GM18519 (cell line): ENCODE measurements at regions not wholly inside any gene's neighbourhood (a gene's known extent, or its start where the extent isn't known, plus 50 kb on each side); places are given as distances from the start of the nearest gene placed in this dataset.
"Not testable (repeated sequence)": the region's sequence is repeated elsewhere in the genome, so short reads cannot be mapped to it uniquely, and the experiment has no call there.

Experiments
- ATAC-seq: cut with Tn5 transposase; IDR thresholded peaks from one replicate; pipeline ENCODE4 v1.9.1; 2021; ENCODE audit warnings: mild to moderate bottlenecking, moderate library complexity; ENCODE audit not compliant: unreplicated experiment, low FRiP score

DNA sequence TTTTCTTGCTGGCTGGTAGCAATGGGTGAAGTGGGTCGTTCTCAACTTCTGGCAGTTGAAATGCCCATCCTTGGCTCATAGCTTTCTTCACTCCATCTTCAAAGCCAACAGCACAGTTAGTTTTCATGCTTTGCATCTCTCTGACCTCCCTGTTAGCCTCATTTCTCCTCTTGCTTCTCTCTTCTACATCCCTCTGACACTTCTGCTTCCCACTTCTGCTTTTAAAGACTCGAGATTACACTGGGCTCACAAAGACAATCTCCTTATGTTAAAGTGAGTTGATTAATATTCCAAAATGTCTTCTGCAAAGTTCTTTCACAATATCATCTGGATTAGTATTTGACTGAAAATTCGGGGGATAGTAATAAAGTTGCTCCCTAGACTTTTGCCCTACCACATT is 684.8 kb upstream of the CCNG1 start:
- no peak for ATAC-seq

DNA sequence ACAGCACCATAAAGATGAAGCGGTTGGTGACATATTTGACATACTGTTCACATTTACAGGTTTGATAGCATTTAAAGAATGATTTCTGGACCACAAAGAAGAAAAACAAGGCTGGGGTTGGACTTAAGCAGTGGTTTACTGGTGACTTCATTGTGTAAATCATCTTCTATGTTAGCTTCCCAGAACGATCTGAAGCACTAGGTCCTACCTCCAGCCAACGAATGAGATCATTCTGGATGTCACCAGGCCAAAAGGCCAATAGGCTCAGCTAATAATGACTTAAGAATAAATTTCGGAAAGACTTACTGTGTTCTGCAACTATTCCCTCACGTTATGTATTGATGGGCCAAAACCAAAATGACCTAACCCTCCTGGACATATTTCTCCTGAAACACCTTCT is 675.3 kb upstream of the CCNG1 start:
- ATAC-seq: no peak

DNA sequence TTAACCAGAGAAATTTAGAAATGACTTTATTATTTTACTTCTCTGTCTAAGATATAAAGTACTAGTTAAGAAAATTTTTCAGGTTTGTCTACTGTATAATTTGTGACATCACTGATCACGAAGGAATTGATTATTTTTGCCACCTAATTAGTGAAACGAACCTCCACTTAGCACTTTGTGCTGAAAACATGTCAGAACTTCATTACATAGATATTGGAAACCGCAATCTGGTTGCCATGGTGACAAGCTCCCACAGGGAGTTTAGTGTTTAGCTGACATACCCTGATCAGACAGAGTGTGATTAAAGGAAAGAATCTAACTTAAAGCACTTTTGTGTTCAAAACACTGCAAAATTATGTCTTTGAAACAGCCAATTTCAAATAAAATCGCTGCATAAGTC is 668.4 kb upstream of the CCNG1 start:
- no peak for ATAC-seq

DNA sequence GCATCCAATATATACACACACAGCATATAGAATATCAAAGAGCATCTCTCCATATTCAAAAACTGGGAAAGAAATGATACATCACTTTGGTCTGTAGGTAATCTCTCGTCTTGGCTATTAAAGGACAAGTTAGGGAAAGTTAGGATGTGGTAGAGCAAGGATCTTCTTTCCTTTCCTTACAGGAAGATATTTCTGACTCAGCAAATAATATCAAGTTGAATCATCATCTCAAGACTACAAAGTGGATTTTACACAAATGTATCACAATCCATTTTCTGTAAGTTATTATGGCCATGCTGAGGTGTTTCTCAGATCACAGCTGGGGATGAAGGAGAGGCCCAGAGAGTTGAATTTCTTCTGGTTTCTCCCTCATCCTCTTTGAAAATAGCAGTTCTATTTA is 651.7 kb upstream of the CCNG1 start:
- ATAC-seq: no peak

DNA sequence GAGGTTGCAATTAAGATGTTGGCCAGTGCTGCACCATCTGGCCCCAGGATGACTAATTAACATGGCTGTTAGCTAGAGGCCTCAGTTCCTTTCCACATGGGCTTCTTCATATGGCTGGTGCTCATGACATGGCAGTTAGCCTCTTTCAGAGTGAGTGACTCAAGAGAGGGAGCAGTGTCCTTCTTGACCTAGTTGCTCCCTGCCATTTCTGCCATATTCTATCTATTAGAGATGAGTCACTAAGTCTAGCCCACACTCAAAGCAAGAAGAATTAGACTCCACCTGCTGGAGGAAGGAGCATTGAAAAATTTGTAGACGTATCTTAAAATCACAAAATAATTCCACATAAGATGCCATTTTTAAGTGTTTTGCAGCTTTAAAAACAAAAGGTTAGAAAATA is 651.2 kb upstream of the CCNG1 start:
- ATAC-seq: no peak

DNA sequence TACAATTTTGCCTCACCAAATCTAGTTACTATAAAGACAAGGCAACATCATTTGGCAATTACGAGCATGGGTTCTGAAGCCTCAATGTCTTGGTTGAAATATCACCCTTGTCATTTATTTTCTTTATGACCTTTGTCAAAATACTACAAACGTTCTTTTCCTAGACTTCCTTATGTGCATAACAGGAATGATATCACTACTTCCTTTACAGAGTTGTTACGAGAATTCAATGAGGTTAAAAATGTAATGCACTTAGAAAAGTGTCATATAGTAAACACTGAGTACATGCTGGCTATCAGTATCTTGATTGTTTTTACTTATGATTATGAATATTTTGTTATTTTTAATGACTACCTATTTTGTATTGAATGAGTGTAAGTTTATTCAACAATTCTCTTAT is 640.9 kb upstream of the CCNG1 start:
- ATAC-seq: no peak

DNA sequence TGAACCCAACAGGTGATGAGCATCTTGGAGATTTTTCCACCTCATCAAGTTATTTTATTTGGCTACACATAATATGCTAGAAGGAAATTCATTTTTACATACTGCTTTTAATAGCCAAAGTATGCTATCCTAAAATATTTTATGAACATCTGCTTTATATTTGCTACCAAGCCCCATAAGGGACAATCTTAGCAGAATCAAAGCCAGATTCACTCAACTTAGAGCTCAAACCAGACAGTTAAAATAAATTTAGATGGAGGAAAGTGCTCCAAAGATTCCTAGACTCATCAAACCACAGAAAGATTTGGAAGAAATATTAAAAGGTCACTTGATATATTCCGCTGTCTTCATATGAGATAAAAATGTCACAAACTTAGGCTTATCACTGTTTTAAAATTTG is 637.1 kb upstream of the CCNG1 start:
- no peak for ATAC-seq

DNA sequence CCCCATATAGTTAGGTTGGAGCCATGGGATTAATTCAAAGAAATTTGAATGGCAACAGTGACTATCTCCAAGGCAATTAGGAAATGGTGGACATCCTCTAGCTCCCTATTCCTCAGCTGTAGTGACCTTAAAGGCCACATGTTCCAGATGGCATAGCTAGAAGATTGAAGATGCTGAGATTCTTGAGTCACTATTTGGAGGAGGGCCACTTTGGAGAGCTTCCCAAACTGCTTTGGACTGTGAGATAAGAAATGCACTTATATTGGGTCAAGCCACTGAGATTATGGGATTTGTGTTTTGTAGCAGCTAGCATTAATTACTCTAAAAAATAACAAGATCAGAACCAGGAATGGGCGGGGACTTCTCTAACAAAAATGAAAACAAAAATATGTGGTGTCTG is 636.2 kb upstream of the CCNG1 start:
- no peak for ATAC-seq

DNA sequence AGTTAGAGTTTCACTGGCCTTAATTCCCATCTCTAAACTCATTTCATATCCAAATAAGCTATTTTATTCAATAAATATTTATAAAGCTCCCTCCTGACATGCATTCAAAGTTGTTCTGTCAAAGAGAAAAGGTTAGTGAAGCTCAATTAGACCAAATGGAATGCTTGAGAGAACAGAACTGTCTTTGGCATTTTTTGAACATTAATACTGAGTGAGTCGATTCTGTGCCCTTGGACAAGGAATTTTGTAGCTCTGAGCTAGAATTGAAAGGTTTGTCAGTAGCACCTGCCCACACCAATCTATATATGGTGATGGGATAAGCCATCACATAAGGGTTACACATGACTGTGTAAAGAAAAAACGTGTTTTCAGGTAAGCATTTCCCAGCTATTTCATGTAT is 631.2 kb upstream of the CCNG1 start:
- ATAC-seq: no peak

DNA sequence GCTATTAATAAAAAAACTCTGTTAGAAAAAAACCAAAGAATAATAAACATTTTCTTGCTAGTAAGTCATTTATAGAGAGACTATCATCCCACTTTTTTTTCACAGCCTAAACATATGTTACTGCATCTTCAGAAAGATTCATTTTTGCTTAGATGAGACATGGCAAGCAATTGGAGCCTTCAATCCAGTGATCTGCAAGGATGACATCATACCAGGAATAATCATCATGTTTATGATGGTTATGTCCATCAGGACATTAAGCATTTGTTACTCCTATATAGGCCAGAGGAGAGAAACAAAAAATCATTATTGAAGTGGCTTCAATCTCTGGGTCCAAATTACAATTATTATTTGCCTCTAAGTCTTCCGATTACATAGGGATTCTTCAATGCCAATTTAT is 626.3 kb upstream of the CCNG1 start:
- no peak for ATAC-seq

DNA sequence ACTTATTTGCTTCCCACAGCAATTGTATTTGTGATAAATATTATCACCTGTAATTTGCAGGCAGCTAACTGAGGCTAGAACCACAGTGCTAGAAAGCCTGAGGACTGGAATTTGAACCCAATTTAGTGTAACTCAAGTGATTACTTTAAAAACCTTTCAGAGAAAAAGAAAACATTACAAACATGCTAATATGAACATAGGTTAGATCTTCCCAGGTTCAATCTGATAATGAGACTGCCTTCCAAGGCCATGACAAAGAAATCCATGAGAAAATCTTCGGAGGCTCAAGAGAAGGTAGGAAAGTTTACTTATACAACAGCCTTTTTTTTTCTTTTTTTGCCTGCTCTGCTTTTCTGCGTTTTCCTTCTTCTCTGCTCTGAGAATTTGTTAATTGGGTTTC is 620.6 kb upstream of the CCNG1 start:
- ATAC-seq: no peak

DNA sequence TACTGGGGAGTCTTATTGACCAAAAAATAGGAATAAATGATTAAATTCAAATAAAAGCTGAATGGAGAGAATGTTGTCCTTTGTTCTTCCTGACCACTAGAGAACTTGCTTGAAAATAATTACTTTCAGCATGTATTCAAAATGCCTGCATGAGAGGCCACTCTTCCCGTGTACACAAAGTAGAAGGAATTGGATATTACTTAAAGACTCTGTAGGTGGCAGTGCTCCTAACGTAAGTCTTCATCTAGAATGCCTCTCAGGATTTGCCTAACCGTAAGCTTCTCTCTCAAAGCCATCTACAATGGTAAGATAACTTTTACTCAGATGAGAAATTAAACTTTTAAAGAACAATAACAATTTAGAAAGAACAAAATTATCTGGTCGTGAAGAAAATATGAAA is 620.0 kb upstream of the CCNG1 start:
- no peak for ATAC-seq

DNA sequence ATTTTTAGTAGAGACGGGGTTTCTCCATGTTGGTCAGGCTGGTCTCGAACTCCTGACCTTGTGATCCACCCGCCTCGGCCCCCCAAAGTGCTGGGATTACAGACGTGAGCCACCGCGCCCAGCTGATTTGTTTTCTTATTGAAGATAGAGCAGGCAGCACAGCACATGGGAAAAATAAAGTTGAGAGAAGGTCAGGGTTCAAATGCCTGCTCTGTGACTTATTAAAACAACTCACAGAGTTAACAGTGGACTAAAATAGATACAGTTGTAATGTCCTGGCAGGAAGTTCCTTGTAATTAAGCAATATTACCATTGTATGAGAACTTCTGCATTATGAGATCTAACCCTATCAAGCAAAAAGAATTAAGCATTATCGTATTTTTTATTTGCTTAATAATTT is 615.7 kb upstream of the CCNG1 start:
- not testable (repeated sequence) for ATAC-seq

DNA sequence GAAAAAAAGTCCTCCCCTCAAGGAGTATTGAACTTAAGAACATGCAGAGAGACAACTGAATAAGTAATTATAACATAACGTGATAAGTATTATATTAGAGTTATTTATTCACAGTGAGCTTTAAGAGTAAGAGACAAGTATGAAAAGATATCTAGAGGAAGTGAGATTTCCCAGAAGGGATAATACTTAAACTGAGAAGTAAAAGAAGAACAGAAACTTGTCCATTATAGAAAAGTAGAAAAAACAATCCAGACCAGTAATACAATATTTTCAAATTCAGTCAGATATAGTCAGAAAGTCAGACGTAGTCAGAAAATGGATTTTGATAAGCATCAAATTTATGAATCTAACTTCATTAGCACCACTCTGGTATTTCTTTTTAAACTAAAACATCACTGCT is 613.0 kb upstream of the CCNG1 start:
- ATAC-seq: peak; percentile 95

DNA sequence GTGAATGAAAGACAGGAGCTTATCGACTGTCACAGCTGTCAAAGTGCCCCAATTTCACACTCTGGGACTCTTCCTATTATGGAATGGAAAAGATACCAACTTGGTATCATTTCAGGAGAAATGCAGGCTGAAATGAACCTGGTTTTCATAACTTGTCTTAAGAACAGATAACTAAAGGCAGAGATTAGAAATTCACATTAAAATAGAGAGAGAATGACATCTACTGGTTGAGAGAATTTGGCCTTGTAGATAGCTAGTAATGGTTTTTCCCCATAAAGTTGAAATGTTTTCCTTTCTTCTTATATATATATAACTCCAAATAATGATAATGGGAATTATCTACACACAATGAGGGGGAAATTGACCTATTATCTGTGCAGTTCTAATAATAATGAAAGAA is 600.2 kb upstream of the CCNG1 start:
- ATAC-seq: no peak

DNA sequence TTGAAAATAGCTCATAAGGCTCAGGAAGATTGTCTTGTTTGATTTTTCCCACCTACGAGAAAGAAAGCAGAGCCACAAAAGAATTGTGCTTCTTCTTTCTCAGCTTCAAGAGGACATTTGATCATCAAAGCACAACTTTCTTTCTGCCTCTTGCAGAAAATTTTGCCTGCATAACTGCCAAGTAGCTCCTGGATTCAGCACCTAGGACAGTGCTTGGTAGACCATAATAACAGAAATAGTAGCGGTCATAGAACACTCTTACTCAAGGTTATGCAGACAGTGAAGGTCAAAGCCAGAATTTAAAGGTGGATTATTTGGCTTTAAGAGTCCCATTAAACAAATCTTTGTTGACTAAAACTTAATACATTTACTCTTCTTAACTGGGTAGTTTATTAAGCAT is 594.7 kb upstream of the CCNG1 start:
- no peak for ATAC-seq

DNA sequence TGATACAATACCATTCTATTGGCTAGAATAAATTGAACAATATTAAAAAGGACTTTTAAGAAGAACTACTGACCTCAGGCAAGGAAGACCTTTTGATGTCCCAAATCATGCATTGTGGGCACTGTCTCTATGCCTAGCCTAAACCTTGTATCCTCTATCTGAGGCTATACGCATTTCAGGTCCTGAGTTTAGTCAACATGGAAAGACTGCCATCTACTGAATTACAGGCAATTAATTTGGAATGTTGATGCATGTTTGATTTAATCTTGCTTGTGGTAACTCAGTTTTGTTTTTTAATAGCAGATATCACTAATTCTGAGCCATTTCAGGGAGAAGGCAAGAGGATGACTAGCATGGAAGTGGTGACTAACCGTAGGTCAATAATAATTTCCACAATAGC is 585.3 kb upstream of the CCNG1 start:
- no peak for ATAC-seq

DNA sequence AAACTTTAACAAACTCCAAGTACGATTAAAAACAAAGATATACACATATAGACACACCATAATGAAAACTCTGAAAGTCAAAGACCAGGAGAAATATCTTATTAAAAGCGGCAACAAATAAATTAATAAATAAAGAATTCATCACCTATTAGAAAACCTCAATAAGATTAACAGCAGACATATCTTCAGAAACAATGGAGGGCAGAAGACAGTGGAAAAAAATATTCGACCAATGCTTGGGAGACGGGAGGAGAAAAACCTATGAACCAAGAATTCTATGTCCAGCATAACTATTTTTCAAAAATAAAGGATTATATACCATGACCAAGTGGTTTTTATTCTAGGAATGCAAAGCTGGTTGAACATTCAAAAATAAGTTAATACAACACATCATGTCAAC is 578.6 kb upstream of the CCNG1 start:
- ATAC-seq: no peak

DNA sequence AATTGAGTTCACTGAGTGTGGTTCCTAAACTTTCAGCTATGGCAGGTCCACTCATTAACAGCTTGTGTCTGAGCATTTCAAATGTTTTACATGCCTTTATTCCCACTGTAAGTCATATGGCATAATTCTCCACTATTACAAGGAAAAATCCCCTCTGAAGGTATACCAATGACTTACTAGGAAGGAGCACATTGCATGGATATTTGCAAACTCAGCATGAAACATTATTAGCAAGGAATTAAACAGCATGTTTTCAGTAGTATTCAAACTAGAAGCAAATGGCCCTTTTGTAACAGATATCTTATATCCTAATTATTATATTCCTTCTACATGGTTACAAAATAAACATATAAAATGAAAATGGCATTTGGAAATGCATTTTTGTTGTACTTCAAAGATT is 566.4 kb upstream of the CCNG1 start:
- ATAC-seq: no peak

DNA sequence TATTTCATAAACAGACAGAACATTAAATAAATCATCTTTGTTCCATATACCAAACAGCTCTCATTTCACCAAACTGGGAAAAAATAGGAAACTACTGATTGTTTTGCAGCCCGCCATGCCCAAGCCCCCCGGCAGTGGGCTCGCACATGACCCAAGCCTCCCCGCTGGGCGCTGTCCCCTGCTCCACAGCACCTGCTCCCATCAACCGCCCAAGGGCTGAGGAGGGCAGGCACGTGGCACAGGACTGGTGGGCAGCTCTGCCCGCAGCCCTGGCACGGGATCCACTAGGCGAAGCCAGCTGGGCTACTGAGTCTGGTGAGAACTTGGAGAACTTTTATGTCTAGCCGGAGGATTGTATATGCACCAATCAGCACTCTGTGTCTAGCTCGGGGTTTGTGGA is 554.8 kb upstream of the CCNG1 start:
- no peak for ATAC-seq

DNA sequence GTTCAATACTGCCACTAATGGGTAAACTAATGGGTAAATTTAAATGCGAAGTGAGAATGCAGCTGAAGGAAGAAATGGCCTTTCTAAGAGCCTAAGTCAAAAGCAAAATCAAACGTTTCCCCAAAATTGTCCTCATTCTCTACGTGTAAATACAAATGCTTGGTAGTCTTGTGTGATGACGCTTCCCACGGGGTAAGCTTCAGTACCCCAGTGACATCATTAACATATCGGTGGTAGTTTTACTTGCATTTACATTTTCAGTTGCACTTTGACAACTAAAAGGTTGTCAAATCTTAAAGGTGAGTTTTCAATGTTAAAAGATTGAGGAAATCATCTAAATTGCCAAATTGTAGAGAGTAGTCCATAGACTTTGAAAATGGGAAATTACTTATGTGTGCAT is 550.7 kb upstream of the CCNG1 start:
- no peak for ATAC-seq

DNA sequence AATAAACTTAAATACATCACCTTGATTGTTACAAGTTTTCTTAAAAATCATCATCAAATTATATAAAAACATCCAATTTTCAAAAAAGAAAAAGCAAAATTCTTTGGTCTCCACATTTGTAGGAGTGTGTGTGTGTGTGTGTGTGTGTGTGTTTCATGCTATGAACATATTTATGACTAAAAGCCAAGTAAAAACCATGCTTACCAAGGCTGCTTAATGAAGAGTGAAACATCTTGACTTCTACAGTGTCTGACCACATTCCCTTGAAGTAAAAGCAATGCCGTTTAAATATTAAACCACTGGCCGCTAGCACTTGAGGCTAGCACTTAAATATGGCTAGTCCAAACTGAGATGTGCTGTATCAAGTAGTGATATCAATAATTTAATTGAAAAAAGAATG is 549.1 kb upstream of the CCNG1 start:
- ATAC-seq: no peak

DNA sequence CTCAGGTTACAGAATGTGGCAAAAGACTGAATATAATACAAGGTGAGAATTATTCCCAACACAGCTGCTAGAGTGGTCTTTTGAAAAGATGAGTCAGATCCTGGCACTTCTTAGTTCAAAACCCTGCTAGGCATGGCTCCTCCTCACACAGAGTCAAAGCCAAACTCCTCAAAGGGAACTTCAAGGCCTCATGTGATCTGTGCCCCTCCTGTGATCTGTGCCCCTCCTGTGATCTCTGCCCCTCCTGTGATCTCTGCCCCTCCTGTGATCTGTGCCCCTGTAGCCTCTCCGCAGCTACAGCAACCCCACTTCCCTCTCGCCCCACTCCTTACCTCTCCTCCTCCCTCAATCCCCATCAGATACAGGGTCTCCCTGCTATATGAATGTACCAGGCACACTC is 525.5 kb upstream of the CCNG1 start:
- ATAC-seq: no peak

DNA sequence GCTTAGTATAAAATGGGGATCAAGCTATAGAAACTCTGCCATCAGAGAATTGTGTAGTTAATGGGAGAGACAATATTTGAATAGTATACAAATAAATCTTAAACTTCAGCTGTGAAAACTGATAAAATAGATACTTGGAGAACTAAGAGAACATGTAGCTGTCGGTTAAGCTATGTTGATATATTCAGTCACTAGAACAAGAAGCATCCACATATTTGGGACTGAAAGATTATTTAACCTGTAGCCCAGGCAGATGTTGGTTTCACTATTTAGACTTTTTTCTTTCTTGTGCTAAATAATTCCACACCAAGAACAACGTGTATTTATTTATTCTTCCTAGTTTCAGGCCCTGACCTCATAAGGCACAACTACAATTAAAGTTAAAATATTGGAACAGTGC is 521.0 kb upstream of the CCNG1 start:
- ATAC-seq: no peak
